SH-SY5Y (cell line): ENCODE measurements at regions not wholly inside any gene's neighbourhood (a gene's known extent, or its start where the extent isn't known, plus 50 kb on each side); places are given as distances from the start of the nearest gene placed in this dataset.

Experiments
- GATA2 ChIP-seq: IDR thresholded peaks from 2 replicates; pipeline ENCODE4 v1.6.1; 2011; ENCODE audit warnings: mild to moderate bottlenecking, low read depth, low read length
- GATA3 ChIP-seq: IDR thresholded peaks from 2 replicates; pipeline ENCODE4 v1.6.1; 2011; ENCODE audit warnings: low read depth, mild to moderate bottlenecking, low read length, moderate library complexity

GRCh38 chr12:3421191-3421978 lies 69.6 kb upstream of the PRMT8 start:
- TF ChIP-seq GATA2: no peak
- no peak for TF ChIP-seq GATA3

GRCh38 chr12:3427956-3428355 lies 63.0 kb upstream of the PRMT8 start:
- TF ChIP-seq GATA2 (no peak), GATA3 (no peak)

GRCh38 chr12:3428631-3429030 lies 62.4 kb upstream of the PRMT8 start:
- no peak for TF ChIP-seq GATA3

GRCh38 chr12:3431686-3432085 lies 59.3 kb upstream of the PRMT8 start:
- no peak for TF ChIP-seq GATA2
- no peak for TF ChIP-seq GATA3

GRCh38 chr12:3432176-3432742 lies 58.7 kb upstream of the PRMT8 start:
- TF ChIP-seq GATA2 (no peak), GATA3 (no peak)

GRCh38 chr12:3432868-3433267 lies 58.1 kb upstream of the PRMT8 start:
- TF ChIP-seq GATA2 (no peak), GATA3 (no peak)

- no peak for TF ChIP-seq GATA3
- no peak for TF ChIP-seq GATA2
These were observed 54.4 kb upstream of the PRMT8 start for GRCh38 chr12:3436461-3437065.

GRCh38 chr12:3437986-3438385 lies 53.0 kb upstream of the PRMT8 start:
- TF ChIP-seq GATA2 (no peak), GATA3 (no peak)

GRCh38 chr12:3438401-3438800 lies 52.6 kb upstream of the PRMT8 start:
- no peak for TF ChIP-seq GATA3
- TF ChIP-seq GATA2: no peak
